CD4-positive, alpha-beta T cell (primary cell): ENCODE measurements at regions not wholly inside any gene's neighbourhood (a gene's known extent, or its start where the extent isn't known, plus 50 kb on each side); places are given as distances from the start of the nearest gene placed in this dataset.

ENCODE experiments used
- ATAC-seq: fragments of 200-7000 bp; cut with Tn5 transposase; one replicate; pipeline ENCODE4 v1.10.0; 2022; ENCODE audit warnings: mild to moderate bottlenecking; ENCODE audit not compliant: poor library complexity
- CTCF ChIA-PET: fragments of 350-600 bp; sonication (Branson Sonifier 250); formaldehyde crosslinking; loops from one replicate; lab custom pipeline; 2021; ENCODE audit warnings: antibody characterized with exemption, inconsistent platforms; lab: Charles Lee
- POLR2A ChIA-PET: fragments of 350-600 bp; sonication (Branson Sonifier 250); formaldehyde crosslinking; loops from one replicate; lab custom pipeline; 2021; ENCODE audit warnings: antibody characterized with exemption, inconsistent platforms; lab: Charles Lee
- DNase-seq, 14 experiments: peaks; one replicate each; pipeline ENCODE4 v3.0.0-alpha.2; 2013 to 2020; ENCODE audit warnings: mixed read lengths in 2 of 14
- H3K27ac ChIP-seq, 2 donors: one replicate each; pipeline versions ENCODE4 v1.5.1 to v1.7.0; 2013; ENCODE audit warnings: low read length in 2 of 2, low read depth in 1 of 2, mild to moderate bottlenecking in 1 of 2
- H3K27me3 ChIP-seq, 2 experiments: 1 replicate in 1 of 2; 2 replicates in 1 of 2; pipeline versions ENCODE4 v1.6.1 to v1.7.0; 2013; ENCODE audit warnings: low read length in 2 of 2, control low read depth in 1 of 2, mild to moderate bottlenecking in 1 of 2, moderate library complexity in 1 of 2; ENCODE audit not compliant: insufficient read depth in 2 of 2, control insufficient read depth in 1 of 2
- H3K36me3 ChIP-seq: one replicate; pipeline ENCODE4 v1.6.1; 2013; ENCODE audit warnings: low read length, control low read depth; ENCODE audit not compliant: insufficient read depth
- H3K4me1 ChIP-seq: one replicate; pipeline ENCODE4 v1.6.1; 2013; ENCODE audit warnings: low read length, control low read depth; ENCODE audit not compliant: insufficient read depth
- H3K4me3 ChIP-seq: one replicate; pipeline ENCODE4 v1.5.1; 2013; ENCODE audit warnings: mild to moderate bottlenecking, low read length, moderate library complexity
- H3K9me3 ChIP-seq, 2 experiments: 1 replicate in 1 of 2; 2 replicates in 1 of 2; pipeline versions ENCODE4 v1.6.1 to v1.7.0; 2013; ENCODE audit warnings: low read length in 2 of 2, mild to moderate bottlenecking in 2 of 2, control low read depth in 1 of 2, moderate library complexity in 1 of 2; ENCODE audit not compliant: control insufficient read depth in 1 of 2, insufficient read depth in 1 of 2
- H3K27ac Mint-ChIP-seq: one replicate; pipeline ENCODE4 v1.8.0; 2020; ENCODE audit warnings: mixed read lengths
- H3K27me3 Mint-ChIP-seq: one replicate; pipeline ENCODE4 v1.8.0; 2021; ENCODE audit warnings: mixed read lengths
- H3K36me3 Mint-ChIP-seq: one replicate; pipeline ENCODE4 v1.8.0; 2021; ENCODE audit warnings: low read depth, mixed read lengths
- H3K4me1 Mint-ChIP-seq: one replicate; pipeline ENCODE4 v1.8.0; 2021; ENCODE audit warnings: low read depth, mixed read lengths
- H3K4me3 Mint-ChIP-seq: one replicate; pipeline ENCODE4 v1.8.0; 2020; ENCODE audit warnings: mild to moderate bottlenecking, mixed read lengths
- H3K9me3 Mint-ChIP-seq: one replicate; pipeline ENCODE4 v1.8.0; 2020; ENCODE audit warnings: mixed read lengths
- CTCF ChIP-seq: fragments of 200-600 bp; IDR thresholded peaks from one replicate; pipeline ENCODE4 v1.8.0; 2022; ENCODE audit warnings: antibody characterized with exemption, mild to moderate bottlenecking
- intact Hi-C, 2 experiments: fragments of 100-400 bp; cut with DNase I in 1 of 2; cut with micrococcal nuclease in 1 of 2; formaldehyde crosslinking; loops; one replicate each; pipeline versions ENCODE4 v1.15.1 to v1.9.0; 2023 to 2025; cut with DNase I, micrococcal nuclease

GRCh38 chr10:3548702-3549101 lies 236.3 kb downstream of the KLF6 start:
- no peak for TF ChIP-seq CTCF
- no peak for ATAC-seq
- H3K27ac Mint-ChIP-seq: no peak overlapping the region

GRCh38 chr10:3548076-3548475 lies 236.9 kb downstream of the KLF6 start:
- no peak for TF ChIP-seq CTCF
- Histone ChIP-seq H3K4me3 (no peak overlapping the region), H3K9me3 (peaks cover 4 to 8% of the 10 kb centered on the region in 2 experiments), H3K36me3 (no peaks in the 10 kb centered on the region), H3K4me1 (no peaks in the 10 kb centered on the region), H3K27me3 (no peaks in the 10 kb centered on the region), H3K27ac (no peak overlapping the region)
- ChIA-PET POLR2A (interaction anchor here (0.6 kb wide), 1 partner anchor 858 kb away, joined by 3 read pairs; no protein-coding TSS in a partner anchor), CTCF (no interaction called here)
- Mint-ChIP-seq H3K4me1 (no peaks in the 10 kb centered on the region), H3K9me3 (peaks cover 5% of the 10 kb centered on the region), H3K4me3 (no peak overlapping the region), H3K27ac (no peak overlapping the region), H3K27me3 (no peaks in the 10 kb centered on the region), H3K36me3 (no peaks in the 10 kb centered on the region)
- intact Hi-C loops: no loop called here
- DNase-seq (no peak), ATAC-seq (no peak)

More at GRCh38 chr10:3548702-3549101, 236.3 kb downstream of the KLF6 start:
- H3K27me3 Mint-ChIP-seq: no peaks in the 10 kb centered on the region
- Histone ChIP-seq H3K36me3 (no peaks in the 10 kb centered on the region), H3K4me3 (no peak overlapping the region), H3K27ac (no peak overlapping the region), H3K9me3 (peaks cover 4 to 8% of the 10 kb centered on the region in 2 experiments), H3K27me3 (no peaks in the 10 kb centered on the region), H3K4me1 (no peaks in the 10 kb centered on the region)
- no peaks in the 10 kb centered on the region for H3K4me1 Mint-ChIP-seq
- intact Hi-C loops: no loop called here
- CTCF ChIA-PET: no interaction called here
- DNase-seq: no peak
- POLR2A ChIA-PET: interaction anchor here (0.6 kb wide), 1 partner anchor 858 kb away, joined by 3 read pairs; no protein-coding TSS in a partner anchor
- no peaks in the 10 kb centered on the region for H3K36me3 Mint-ChIP-seq
- peaks cover 5% of the 10 kb centered on the region for H3K9me3 Mint-ChIP-seq
- H3K4me3 Mint-ChIP-seq: no peak overlapping the region

DNA sequence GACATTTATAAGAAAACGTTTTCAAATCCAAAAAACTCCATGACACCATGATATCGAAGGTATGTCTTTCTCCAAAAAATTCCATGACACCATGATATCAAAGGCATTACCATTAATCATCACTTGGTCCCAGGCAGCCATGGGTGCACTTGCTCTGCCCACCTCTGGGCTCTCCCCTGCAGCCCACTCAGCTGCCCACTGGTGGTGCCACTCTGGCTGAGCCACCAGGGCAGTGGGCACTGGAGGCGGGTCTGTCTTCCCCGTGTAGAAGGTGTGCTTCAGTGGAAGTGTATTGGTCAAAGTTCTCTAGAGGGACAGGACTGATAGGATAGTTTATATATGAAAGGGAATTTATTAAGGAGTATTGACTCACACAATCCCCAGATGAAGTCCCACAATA lies 240.4 kb downstream of the KLF6 start:
- Histone ChIP-seq H3K27ac (no peak overlapping the region), H3K4me3 (no peak overlapping the region), H3K36me3 (no peaks in the 10 kb centered on the region), H3K4me1 (no peaks in the 10 kb centered on the region), H3K9me3 (peaks cover 4% of the 10 kb centered on the region in 2 experiments), H3K27me3 (no peaks in the 10 kb centered on the region)
- Mint-ChIP-seq H3K4me1 (no peaks in the 10 kb centered on the region), H3K36me3 (no peaks in the 10 kb centered on the region), H3K27ac (no peak overlapping the region), H3K27me3 (no peaks in the 10 kb centered on the region), H3K9me3 (peaks cover 5% of the 10 kb centered on the region), H3K4me3 (no peak overlapping the region)
- ChIA-PET POLR2A (no interaction called here), CTCF (no interaction called here)
- ATAC-seq: no peak
- no peak for DNase-seq
- intact Hi-C loops: no loop called here
- no peak for TF ChIP-seq CTCF
